ENCODE measurements at regions not wholly inside any gene's neighbourhood (a gene's known extent, or its start where the extent isn't known, plus 50 kb on each side); places are given as distances from the start of the nearest gene placed in this dataset.

- Mint-ChIP-seq H3K27me3 (ENCODE audit: unreplicated experiment) (peaks cover 4% of the 10 kb centered on the region), H3K27ac (ENCODE audit: unreplicated experiment) (no peak overlapping the region), H3K9me3 (ENCODE audit: unreplicated experiment) (no peaks in the 10 kb centered on the region), H3K36me3 (ENCODE audit: low read depth, unreplicated experiment) (no peaks in the 10 kb centered on the region), H3K4me1 (ENCODE audit: unreplicated experiment) (no peaks in the 10 kb centered on the region), H3K4me3 (ENCODE audit: unreplicated experiment) (no peak overlapping the region)
- no peak for TF ChIP-seq CTCF (IDR thresholded peaks at IDR 0.05; ENCODE audit: unreplicated experiment)
- no peak for DNase-seq (ENCODE audit: low spot score)
Observed at GRCh38 chr1:22236900-22237299, 94.0 kb upstream of the WNT4 start.

GRCh38 chr1:22237433-22238093, 94.7 kb upstream of the WNT4 start:
- Mint-ChIP-seq H3K36me3 (ENCODE audit: low read depth, unreplicated experiment) (no peaks in the 10 kb centered on the region), H3K27me3 (ENCODE audit: unreplicated experiment) (peaks cover 9% of the 10 kb centered on the region), H3K4me3 (ENCODE audit: unreplicated experiment) (no peak overlapping the region), H3K27ac (ENCODE audit: unreplicated experiment) (no peak overlapping the region), H3K9me3 (ENCODE audit: unreplicated experiment) (no peaks in the 10 kb centered on the region), H3K4me1 (ENCODE audit: unreplicated experiment) (peaks cover under 1% of the 10 kb centered on the region)
- DNase-seq (ENCODE audit: low spot score), result no peak
- no peak for TF ChIP-seq CTCF (IDR thresholded peaks at IDR 0.05; ENCODE audit: unreplicated experiment)

GRCh38 chr1:22238356-22239224, 95.7 kb upstream of the WNT4 start:
- Mint-ChIP-seq H3K36me3 (ENCODE audit: low read depth, unreplicated experiment) (no peaks in the 10 kb centered on the region), H3K27ac (ENCODE audit: unreplicated experiment) (no peak overlapping the region), H3K27me3 (ENCODE audit: unreplicated experiment) (peaks cover 10% of the 10 kb centered on the region), H3K4me1 (ENCODE audit: unreplicated experiment) (peaks cover 7% of the 10 kb centered on the region), H3K9me3 (ENCODE audit: unreplicated experiment) (no peaks in the 10 kb centered on the region), H3K4me3 (ENCODE audit: unreplicated experiment) (no peak overlapping the region)
- no peak for DNase-seq (ENCODE audit: low spot score)
- TF ChIP-seq CTCF (IDR thresholded peaks at IDR 0.05; ENCODE audit: unreplicated experiment), result no peak

- Mint-ChIP-seq H3K4me3 (ENCODE audit: unreplicated experiment) (no peak overlapping the region), H3K36me3 (ENCODE audit: low read depth, unreplicated experiment) (no peaks in the 10 kb centered on the region), H3K27ac (ENCODE audit: unreplicated experiment) (no peak overlapping the region), H3K27me3 (ENCODE audit: unreplicated experiment) (peaks cover 10% of the 10 kb centered on the region), H3K4me1 (ENCODE audit: unreplicated experiment) (peaks cover 7% of the 10 kb centered on the region), H3K9me3 (ENCODE audit: unreplicated experiment) (no peaks in the 10 kb centered on the region)
- no peak for DNase-seq (ENCODE audit: low spot score)
- no peak for TF ChIP-seq CTCF (IDR thresholded peaks at IDR 0.05; ENCODE audit: unreplicated experiment)
Observed at GRCh38 chr1:22239378-22239777, 96.5 kb upstream of the WNT4 start.

GRCh38 chr1:22241250-22241649, 98.4 kb upstream of the WNT4 start:
- no peak for TF ChIP-seq CTCF (IDR thresholded peaks at IDR 0.05; ENCODE audit: unreplicated experiment)
- Mint-ChIP-seq H3K4me3 (ENCODE audit: unreplicated experiment) (no peak overlapping the region), H3K9me3 (ENCODE audit: unreplicated experiment) (no peaks in the 10 kb centered on the region), H3K27ac (ENCODE audit: unreplicated experiment) (no peak overlapping the region), H3K36me3 (ENCODE audit: low read depth, unreplicated experiment) (no peaks in the 10 kb centered on the region), H3K4me1 (ENCODE audit: unreplicated experiment) (peaks cover 7% of the 10 kb centered on the region), H3K27me3 (ENCODE audit: unreplicated experiment) (peaks cover 12% of the 10 kb centered on the region)
- DNase-seq (ENCODE audit: low spot score), result no peak

Measured in endothelial cell (in vitro differentiated cells).